Gastrocnemius medialis (tissue), 4 donors: ENCODE measurements at regions not wholly inside any gene's neighbourhood (a gene's known extent, or its start where the extent isn't known, plus 50 kb on each side); places are given as distances from the start of the nearest gene placed in this dataset.

Source experiments
- CTCF ChIP-seq, 5 experiments: fragments of 450-650 bp in 3 of 5; fragments of 200-600 bp in 2 of 5; sonication (generic) in 2 of 5; IDR thresholded peaks in 4 of 5; conservative IDR thresholded peaks in 1 of 5; 1 replicate in 4 of 5; 2 replicates in 1 of 5; pipeline ENCODE4 v1.5.1; 2016 to 2019; ENCODE audit warnings: antibody characterized with exemption in 5 of 5, mild to moderate bottlenecking in 3 of 5, moderate library complexity in 3 of 5
- POLR2A ChIP-seq, 2 donors: fragments of 450-650 bp; IDR thresholded peaks; one replicate each; pipeline ENCODE4 v1.6.1; 2017; ENCODE audit warnings: antibody characterized with exemption in 2 of 2, mild to moderate bottlenecking in 2 of 2, moderate library complexity in 2 of 2

DNA sequence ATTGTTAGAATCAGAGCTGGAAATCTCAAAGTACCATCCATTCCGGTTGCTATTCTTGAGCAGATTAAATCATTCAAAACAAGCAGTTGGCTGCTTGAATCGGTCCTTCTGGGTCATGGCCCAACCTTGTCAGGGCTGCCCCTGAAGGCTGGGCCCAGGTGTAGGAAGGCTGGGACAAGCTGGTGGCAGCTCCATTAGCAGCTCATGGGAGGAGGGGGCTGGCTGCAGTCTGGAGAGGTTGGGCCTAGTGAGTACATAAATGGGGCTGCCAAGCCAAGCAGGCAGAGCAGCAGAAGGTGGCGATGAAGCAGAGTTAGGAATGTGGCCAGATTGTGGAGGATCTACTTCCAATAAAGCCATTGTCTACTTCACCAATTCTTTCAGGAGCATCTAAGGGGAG lies 81.4 kb downstream of the ADCYAP1 start:
- no peak for TF ChIP-seq CTCF (IDR thresholded peaks at IDR 0.05 in 4 of 5, conservative IDR thresholded peaks at IDR 0.05 in 1 of 5)
- no peak for TF ChIP-seq POLR2A (IDR thresholded peaks at IDR 0.05)
